GM18499 (cell line): ENCODE measurements at regions not wholly inside any gene's neighbourhood (a gene's known extent, or its start where the extent isn't known, plus 50 kb on each side); places are given as distances from the start of the nearest gene placed in this dataset.

Experiments
- ATAC-seq: cut with Tn5 transposase; IDR thresholded peaks from one replicate; pipeline ENCODE4 v1.9.1; 2021; ENCODE audit warnings: moderate number of reproducible peaks; ENCODE audit not compliant: insufficient read depth, unreplicated experiment

DNA sequence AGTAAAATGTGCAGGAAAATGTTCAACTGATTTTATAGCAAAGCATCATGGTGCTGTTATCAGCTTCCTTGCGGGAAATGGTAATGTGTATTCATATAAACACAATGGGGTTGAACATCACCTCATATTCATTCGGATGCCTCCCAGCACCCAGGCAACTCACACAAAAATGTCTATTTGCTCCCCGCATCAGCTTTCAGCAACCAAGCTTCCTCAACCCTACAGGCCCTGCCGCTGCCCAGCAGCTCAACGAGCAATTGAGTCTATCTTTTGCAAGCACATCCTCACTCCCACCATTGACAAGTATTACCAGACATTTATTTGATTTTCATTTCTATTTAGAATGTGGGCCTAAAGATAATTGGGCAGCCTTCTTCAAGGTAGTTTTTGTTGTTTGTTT, 2161.4 kb upstream of the PIK3C3 start:
- ATAC-seq, result no peak

DNA sequence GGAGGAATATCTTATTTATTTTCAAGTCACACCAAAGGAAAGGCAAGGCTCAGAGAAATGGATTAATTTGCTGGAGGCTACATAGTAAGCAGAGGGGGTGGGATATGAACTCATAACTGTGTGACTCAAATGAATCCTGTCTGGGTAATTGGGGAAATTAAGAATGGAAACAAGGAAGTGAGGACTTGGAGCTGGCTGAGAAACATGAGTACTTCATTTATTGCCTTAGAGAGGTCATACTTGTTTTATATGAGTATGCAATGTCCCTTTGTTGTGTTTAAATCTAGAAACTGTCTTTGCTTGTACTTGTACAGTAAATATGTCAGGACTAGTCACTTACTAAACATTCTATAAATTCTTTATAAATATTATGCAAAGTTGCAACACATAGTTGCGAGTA, 2166.7 kb upstream of the PIK3C3 start:
- ATAC-seq, result no peak

DNA sequence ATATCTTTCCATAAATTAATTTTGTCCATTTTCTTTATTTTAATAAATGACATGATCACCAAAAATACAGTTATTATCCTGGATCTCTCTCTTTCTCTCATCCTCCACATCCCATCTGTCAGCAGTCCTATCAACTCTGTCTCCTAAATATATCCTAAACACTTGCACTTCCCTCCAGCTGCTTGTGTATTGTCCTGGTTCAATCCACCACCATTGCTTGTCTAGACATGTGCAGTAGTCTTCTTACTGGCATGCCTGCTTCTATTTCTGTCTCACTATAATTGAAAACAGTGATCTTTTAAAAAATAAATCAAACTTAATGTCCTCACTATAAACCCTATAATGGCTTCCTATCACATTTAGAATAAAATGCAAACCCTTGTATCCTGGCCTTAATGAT, 2168.6 kb upstream of the PIK3C3 start:
- no peak for ATAC-seq

DNA sequence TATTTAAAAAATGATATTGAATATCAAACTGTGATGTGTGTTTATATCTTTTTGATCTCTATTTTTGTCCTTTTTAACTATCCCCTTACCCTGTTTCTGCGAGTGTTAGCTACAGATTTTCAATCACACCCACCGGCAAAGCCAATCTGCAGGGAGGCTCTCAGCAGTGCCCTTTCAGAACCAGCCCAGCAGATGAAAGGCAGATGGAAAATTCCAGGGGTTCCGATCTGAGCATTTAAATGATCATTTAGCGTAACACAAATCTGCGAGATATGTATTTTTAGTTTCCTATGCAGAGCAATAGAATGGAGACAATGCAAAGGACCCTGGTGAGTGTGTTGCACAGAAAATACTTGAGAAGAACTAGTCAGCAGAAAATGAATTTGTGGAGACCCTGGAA, 2170.5 kb upstream of the PIK3C3 start:
- no peak for ATAC-seq

DNA sequence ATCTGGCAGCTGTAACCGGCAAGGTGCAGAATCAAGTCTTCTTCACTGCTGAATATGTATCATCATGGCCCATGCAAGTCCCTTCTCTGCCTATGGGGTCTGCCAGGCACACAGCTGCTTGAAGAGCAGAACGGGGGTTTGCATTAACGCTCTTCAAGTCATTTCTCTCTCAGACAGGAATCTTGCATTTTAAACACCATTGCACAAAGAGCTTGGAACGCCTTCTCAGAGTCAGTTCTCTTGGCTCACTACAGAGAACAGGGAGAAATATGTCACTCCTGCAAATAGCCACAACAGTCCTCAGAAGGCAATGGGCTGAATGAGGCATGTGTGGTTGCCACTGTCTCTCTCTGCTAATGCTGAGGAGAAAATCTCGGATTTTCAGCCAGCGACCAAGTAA, 2173.5 kb upstream of the PIK3C3 start:
- ATAC-seq, result no peak

DNA sequence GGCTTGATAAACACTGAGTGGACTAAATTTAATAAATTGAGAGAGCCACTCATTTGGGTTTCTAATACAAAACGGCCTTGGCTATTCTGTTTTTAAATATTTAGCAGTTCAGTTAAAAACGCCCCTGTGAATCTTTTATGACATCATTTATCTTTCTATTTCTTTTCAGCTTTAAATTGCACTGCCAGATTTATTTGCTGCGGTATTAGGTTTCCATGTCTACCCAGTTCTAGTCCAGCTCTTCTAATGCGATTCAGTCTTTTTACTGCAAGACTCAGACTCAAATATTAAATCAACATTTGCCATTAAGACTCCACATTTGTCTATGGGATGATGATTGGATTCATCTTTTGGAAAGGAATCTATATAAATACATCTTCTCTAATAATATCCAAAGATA, 2174.3 kb upstream of the PIK3C3 start:
- ATAC-seq, result no peak

DNA sequence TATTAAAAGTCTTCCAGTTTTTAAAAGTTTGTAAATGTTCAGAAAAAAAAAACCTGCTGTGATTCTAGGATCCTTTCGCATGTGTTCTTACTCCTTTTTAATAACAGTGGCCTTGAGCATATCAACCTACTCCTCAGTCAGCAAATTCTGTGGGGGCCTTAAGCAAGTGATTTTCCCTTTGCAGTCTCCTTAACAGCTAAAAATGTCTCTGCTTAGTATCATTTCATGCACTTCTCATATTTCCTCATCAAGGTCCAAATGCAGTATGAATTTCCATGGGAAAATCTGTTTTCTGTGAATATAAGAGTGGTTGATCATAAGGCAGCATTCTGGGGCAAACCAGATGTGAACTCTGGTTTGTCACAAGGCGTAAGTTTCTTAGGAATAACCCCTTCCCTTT, 2175.1 kb upstream of the PIK3C3 start:
- ATAC-seq, result no peak

DNA sequence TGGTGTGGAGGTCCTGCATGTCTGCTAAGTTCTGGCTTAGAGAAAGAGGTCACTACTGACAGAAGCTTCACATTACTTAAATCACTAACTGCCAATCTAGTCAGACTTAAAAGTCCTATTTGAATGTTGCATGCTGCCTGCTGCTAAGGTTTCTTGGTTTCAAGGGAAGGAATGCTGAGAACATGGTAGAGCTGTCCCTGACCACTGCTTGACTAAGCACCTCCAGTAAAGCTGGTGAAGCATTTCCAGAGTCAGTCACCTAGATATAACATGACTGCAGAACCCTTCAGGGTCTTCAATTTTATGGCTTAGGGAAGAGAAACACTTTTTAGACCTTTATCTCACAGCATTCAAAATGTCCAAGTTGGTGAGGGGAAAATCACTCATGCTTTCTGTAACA, 2178.3 kb upstream of the PIK3C3 start:
- no peak for ATAC-seq

DNA sequence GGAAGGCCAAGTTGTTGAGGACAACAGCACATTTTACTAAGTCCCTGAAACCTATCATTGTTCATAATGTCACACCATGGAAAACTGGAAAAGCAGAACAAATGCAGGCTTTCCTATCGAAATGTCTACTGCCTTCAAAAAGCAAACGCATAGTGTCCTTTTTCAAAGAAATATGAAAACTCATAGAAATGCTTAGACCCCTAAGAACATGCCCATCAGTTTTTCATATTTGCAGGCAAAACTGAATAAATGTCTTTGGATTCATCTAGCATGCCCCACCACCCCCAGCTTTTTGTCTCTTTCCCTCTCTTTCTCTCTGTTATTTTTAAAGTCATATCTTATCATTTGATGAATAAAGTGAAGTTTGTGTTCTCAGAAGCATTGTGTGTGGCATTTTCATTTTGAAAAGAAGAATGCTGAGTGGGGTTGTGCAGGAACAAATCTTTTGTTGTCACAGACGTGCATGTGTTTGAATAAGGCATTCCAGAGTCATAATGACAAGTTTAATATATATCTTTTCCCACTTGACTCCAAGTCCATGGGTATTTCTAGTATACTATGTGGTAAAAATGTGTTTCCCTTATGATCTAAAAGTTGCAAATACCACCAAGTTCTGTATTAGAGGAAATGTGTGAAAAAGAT, 2180.0 kb upstream of the PIK3C3 start:
- ATAC-seq, result no peak

DNA sequence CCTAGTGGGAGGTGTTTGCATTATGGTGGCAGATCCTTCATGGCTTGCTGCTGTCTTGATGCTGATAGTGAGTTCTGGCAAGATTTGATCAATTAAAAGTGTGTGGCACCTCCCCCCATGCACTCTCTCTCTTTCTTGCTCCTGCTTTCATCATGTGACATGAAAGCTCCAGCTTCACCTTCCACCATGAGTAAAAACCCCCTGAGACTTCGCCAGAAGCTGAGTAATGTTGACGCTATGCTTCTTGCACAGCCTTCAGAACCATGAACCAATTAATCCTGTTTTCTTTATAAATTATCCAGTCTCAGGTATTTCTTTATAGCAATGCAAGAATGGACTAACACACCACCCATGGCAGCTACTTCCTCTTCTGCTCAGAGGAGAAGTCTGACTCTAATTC, 2181.4 kb upstream of the PIK3C3 start:
- ATAC-seq, result no peak

DNA sequence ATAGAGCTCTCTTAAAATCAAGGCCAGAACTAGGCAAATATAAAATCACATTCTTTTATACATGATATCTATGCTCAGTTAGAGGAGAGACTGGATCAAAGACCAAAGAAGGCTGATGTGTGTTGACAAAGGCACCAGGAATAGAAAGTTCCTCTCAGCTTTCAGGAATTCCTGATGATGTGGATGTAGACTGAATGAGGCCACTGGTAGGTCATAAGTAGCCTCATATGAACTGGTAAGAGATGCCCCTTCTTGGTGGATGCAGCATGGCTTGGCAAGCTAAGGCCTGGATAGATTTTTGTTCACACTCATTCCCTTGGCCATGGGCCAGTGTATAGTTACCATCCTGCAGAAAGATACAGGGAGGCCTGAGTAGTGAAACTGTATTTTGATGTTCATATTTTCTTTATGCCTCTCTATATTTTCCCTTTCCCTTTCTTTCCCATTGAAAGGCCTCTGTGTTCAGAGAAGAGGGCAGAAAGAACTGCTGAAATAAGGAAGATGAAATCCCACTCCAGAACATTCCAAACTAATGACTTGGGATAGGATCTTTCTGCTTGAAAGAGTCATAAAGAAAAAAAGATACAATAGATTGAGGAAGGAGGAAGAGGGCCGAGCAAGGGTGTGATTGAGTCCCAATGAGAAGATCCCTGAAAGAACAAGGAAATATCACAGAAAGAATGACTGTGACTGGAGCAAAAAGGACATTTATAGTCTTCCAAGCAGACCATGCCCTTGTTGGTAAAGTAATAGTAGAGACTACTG, 2182.7 kb upstream of the PIK3C3 start:
- no peak for ATAC-seq

DNA sequence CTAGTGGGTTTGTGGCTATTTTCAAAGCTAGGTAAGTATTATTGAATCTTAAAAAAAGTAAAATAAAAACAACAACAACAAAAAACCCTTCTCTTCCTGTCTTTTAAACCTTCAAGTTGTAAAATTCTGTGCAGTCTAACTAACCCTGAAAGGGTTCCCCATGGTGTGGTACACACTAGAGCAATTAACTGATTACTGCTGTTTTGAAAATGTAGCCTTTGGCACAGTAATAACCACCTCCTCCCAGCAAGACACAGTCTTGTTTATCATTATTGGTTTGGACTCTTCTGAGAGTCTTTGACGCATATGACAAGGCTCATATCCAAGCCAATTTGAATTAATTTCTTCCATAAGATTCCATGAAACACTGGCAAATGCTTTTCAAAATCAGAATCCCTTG, 2184.6 kb upstream of the PIK3C3 start:
- ATAC-seq, result no peak

DNA sequence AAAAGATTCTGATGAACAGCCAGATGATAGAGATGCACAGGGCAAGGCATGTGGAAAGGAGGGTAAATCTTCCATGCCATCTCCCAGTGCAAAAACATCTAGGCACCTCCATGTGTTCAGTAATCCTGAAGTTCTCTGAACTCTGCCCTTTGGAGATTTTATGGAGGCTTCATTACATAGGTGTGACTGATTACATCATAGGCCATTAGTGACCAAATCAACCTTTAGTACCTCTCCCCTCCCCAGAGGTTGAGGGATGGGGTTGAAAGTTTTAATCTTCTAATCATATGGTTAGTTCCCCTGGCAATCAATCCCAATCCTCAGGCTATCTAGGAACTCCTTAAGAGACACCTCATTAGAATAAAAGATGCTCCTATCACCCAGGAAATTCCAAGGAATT, 2190.2 kb upstream of the PIK3C3 start:
- no peak for ATAC-seq

DNA sequence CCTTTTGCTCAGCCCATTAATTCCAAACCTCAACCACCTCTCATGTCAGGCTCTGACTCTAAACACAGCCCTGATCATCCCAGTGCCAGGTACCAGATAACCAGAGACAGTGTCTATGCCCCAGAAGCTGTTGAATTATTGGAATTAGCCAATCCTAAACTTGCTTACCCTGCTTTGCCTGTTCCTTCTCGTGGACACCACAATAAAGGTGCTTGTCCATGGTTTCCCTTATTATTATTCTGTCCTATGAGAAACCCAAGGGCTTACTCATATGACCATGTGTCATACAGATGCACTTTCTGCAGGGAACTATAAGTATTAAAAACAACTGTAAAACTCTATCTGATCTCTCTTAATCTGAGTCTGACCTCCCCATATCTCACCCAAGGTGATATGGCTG, 2193.8 kb upstream of the PIK3C3 start:
- no peak for ATAC-seq

DNA sequence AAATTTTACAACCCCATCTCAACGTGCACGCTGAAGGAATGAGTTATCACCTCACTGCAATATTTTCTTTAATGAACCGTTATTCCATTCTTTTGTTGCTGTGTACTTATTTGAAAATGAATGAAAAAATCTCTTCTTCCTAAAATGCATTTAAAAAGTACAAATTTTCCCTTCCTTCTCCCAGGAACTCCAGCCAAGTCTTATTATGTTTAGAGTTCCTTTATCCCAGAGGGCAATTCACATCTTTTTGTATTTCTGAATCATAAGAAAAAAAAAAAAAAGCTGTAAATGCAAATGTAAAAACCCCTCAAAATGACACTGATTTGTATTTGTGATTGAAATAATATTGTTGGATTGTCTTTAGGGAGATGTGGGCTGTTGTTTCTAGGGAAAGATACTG, 2194.3 kb upstream of the CELF4 start:
- no peak for ATAC-seq

DNA sequence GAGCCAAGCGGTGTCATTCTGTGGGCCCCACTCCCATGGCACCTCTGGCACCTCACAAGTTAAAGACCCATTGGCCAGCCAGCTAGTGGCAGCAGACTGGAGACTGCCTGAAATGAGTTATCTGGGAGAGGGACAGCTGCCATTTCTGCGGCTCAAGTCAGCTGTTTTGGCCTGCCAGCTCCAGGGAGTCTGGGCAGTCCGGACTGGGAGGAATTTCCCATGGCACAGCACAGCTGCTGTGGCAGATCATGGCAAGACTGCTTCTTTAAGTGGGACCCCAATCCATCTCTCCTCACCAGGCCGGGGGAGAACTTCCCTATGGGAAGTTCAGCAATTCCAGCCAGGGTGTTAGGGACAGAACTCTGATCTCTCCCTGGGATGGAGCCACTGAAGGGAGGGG, 2187.6 kb upstream of the CELF4 start:
- no peak for ATAC-seq

DNA sequence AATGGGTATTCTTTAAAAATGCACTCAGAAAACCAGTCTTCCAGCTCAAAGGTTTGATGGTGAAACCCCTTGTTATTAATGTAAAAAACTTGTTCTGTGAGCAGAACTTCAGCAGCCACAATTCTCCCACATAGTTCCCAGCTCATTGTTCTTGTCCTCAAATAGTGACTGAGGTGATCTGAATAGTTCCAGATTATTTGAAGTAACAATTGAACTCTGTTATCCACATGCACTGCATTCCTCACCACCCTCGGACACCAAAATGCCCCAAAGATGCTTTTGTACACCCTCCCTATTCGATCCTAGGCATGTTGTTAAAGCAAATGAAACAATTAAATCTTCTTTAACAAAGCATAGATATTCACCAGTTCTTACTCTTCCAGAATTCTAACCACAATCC, 2186.8 kb upstream of the CELF4 start:
- no peak for ATAC-seq

DNA sequence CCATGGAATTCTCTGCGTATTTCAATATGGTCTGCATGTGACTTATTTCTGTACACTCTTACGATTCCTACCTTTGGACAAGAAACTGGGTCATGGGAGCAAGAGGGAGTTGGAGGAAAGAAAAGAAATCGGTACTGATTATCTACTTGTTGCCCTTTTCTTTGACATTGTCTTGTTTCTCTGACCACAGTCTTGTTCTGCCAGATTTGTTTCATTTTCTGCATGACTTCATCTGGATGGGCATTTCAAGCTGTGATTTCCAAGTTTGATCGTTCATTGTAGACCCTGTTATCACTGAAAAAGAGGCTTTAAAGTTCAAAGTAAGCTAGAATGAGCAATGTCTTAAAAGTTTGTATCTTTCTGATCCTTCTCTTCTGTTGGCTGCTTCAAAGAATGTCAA, 2186.3 kb upstream of the CELF4 start:
- ATAC-seq, result no peak

DNA sequence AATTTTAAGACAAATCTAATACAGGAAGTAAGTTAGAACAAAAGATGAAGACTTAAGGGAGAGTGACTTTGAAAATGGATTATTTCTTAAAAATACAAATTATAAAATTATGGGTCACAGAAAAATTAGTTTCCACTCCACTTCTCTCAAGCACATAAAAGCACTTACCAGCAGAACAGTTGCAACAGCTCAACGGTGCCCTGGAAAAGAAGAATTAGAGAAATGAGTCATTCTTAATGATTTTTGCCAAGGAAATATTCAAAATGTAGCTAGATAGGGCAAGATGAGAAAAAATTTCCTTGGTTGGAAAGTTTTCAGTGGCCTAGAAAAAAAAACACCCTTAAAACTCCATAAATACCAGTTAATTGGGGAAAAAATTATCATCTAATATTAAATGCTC, 2185.6 kb upstream of the CELF4 start:
- ATAC-seq, result no peak

DNA sequence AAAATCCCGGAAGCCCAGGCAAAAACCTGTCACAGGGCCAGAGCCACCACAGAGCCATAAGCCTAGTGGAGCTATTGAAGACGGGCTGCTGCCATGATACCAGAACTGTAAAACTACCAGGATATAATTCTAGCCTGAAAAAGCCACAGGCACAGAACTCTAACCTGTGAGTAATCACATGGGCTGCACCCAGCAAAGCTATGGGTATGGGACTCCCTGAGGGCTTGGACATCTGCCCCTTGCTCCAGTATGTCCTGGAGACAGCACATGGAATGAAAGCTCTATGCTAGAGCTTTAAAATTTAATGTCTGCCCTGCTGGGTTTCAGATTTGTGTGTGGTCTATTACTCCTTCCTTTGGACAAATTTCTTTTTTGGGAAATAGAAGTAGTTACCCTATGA, 2183.6 kb upstream of the CELF4 start:
- no peak for ATAC-seq

DNA sequence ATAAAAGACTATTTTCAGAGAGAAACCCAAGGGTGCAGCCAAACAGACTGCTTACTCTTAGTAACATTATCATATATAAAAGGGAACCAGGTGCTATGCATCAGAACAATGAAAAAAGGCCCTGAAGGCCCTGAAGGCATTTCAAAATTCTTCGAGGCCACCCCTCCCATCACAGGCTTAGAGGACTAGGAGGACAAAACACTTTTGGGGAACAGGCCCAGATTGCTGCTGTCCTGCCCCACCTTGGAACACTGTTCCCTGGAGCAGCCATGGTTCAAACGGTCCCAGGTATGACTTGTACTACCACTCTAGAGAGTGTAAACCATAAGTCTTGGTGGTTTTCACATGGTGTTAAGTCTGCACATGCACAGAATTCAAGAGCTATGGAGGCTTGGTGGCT, 2183.1 kb upstream of the CELF4 start:
- no peak for ATAC-seq

DNA sequence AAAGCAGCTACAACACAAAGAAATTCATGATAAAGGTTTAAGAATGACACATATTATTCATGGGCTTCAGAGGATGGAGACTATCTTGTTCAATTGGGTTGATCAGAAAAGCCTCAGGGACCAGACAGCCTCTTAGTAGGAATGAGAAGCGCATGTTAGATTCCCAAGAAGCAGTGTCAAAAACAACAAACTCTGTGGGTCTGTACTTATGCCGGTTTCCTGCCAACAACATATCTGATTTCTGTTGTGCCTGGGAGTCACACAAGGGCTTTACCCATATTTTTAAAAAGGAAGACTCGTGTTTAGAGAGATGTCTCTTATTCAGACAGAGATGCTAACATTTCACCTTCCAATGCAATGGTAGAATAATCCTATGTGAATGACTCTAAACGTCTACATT, 2180.6 kb upstream of the CELF4 start:
- ATAC-seq, result no peak
